ENCODE measurements at regions not wholly inside any gene's neighbourhood (a gene's known extent, or its start where the extent isn't known, plus 50 kb on each side); places are given as distances from the start of the nearest gene placed in this dataset.
"Not testable (repeated sequence)": the region's sequence is repeated elsewhere in the genome, so short reads cannot be mapped to it uniquely, and the experiment has no call there.

DNA sequence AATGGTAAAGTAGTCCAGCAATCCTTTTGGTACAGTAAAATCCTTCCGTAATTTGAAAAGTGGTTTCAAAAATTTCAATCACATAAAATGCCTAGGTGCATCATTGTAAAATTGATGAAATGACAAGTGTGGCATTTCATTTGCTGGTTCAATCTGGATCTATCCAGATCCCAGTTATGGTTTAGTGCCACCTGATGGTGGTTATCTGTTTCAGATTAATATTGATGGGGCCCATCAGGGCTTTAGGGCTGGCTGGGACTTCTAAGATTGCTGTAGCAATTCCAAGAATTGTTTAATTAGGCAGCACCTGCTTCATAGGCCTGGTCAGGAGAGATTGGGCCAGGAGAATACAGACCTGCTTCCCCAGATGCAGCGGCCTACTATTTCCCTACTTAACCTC, 55.5 kb upstream of the PIK3C3 start:
- ChIA-PET CTCF (no interaction called here), POLR2A (no interaction called here)

DNA sequence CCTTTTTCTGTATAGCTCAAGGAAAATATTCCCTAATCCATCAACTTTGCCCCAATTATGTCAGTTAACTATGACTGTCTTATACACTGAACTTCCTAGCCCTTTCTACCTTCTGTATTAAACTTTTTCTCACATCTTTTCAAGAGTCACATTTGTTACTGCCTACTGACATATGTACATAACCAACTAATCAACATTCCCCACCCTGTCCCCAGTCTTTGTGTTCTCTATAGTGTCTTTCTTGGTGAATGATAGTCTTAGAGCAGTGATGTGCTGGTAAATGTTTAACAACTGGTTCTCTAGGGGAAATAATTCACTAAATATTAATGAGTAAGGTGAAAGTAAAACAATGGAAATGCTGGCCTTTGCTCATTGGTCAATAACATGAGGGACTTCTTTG, 61.6 kb upstream of the PIK3C3 start:
- CTCF ChIA-PET: no interaction called here
- POLR2A ChIA-PET: no interaction called here

DNA sequence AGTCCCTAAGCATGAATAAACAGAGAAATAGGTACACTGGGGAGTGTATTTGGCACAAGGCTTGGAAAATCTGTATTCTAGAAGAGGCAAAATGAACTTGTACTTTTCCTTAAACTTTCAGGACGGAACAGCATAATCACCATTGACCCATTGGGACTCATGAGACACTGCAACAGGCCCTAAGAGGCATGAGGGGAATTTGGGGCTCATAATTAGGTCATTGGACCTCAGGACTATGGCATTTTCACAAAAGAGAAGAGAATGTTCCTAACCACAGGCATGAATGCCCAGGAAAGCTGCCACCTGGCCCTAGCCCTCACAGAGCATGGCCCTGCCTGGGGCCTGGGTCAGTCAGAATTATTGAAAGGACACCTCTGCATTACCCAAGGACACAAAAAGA, 67.9 kb upstream of the PIK3C3 start:
- CTCF ChIA-PET: no interaction called here

DNA sequence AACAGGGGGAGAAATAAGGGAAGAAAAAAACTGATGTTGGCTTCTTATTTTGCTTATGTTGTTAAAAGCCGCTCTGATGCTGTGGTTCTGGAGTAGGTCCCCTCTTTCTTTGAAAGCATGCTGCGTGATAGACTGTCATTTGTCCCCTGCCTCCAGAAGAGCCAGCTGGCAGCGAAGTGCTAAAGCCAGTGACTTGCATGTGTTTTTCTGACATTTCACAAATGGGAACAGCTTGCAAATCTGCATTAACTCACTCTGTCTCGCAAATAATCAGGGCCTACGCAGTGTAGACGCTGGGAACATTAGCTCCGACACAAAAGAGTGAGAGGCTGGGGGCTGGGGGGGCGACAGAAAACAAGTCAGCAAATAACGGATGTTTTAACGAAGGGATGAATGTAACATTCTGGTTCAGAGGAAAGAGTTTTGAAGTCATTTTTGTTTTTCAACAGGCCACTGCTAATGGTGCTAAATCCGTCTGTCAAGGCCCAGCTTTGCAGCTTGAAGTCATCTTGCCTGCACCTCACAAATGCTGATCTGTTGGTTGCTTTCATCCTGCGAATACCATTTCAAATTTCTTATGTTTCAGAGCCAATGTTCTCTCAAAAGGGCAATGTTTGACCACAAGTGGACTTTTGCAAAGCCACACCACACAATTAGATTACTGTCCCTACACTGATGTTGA, 68.8 kb upstream of the PIK3C3 start:
- POLR2A ChIA-PET: no interaction called here
- CTCF ChIA-PET: no interaction called here

More for the DNA sequence above, 67.9 kb upstream of the PIK3C3 start:
- POLR2A ChIA-PET: no interaction called here

DNA sequence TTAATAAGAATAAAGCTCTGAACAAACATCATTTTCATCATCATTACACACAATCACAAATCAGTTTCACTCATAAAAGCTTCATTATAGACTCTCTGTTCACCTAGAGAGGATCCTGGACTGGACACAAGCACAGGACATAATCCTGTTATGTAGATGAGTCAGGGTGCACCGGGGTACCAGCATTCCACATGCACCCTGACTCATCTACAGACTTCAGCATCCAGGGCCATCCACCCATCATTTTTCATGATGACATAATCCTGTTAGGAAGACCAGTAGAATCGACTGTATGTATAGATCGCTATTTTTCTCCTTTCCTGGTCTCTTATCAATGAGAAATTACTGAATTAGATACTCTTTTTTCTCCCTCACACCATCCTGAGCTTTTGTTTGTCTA, 73.7 kb upstream of the PIK3C3 start:
- ChIA-PET POLR2A (no interaction called here), CTCF (no interaction called here)

GRCh38 chr18:41879256-41879655, 75.8 kb upstream of the PIK3C3 start:
- ChIA-PET POLR2A (no interaction called here), CTCF (no interaction called here)

GRCh38 chr18:41875094-41875780, 79.8 kb upstream of the PIK3C3 start:
- ChIA-PET POLR2A (no interaction called here), CTCF (no interaction called here)

DNA sequence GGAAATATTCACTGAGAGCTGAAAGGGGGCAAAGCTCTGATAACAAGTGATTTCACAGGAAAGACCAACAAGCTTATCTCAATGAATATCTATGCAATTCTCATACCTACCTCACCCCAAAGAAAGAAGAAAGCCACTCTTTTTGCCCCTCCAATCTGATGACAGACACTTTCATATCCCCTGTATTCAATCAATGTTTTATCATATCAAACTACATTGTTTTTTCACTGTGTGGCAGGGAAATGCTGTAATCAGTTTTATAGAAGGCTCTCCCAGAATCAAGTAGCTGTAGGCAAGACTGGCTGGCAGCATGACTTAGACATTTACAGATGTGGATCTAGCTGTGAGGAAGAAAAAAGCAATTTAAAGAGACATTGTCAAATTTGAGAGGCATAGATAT, 81.3 kb upstream of the PIK3C3 start:
- POLR2A ChIA-PET: no interaction called here
- CTCF ChIA-PET: no interaction called here

DNA sequence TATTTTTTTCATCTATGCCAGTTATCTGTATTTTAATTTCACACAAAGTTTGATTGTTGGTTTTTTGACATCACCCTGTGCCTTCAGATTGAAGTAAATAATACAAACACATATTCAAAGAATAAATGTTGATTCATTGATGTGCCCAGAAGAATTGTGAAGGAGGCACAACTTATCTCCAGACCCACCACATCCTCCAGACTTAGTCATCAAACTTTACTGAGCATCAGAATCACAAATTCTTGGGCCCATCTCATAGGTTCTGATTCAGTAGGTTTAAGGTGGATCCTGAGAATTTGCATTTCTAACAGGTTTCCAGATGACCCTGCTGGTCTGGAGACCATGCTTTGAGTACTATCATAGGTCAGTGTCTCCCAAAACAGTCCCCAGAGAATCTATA, 82.8 kb upstream of the PIK3C3 start:
- ChIA-PET POLR2A (no interaction called here), CTCF (no interaction called here)

GRCh38 chr18:41871229-41872000, 83.6 kb upstream of the PIK3C3 start:
- ChIA-PET POLR2A (no interaction called here), CTCF (no interaction called here)

GRCh38 chr18:41870817-41871216, 84.2 kb upstream of the PIK3C3 start:
- ChIA-PET CTCF (no interaction called here), POLR2A (no interaction called here)

DNA sequence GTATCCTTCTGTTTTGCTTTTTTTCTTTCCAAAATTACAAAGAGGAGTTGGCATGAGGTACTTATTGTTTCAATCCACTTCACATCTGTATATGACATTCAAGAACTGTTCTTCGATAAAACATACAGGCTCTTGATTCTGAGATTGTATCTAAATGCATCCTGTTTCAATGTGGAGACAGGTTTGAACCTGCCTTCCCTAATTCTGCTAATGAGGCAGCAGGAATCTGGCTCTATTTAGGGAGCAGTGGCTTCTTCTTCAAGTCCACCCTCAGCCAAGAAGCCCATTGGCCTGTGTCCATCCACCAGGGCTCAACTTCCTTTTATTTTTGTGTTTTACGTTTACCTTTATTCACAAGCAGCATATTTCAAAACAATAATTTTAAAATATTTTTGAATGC, 84.8 kb upstream of the PIK3C3 start:
- ChIA-PET CTCF (no interaction called here), POLR2A (no interaction called here)

DNA sequence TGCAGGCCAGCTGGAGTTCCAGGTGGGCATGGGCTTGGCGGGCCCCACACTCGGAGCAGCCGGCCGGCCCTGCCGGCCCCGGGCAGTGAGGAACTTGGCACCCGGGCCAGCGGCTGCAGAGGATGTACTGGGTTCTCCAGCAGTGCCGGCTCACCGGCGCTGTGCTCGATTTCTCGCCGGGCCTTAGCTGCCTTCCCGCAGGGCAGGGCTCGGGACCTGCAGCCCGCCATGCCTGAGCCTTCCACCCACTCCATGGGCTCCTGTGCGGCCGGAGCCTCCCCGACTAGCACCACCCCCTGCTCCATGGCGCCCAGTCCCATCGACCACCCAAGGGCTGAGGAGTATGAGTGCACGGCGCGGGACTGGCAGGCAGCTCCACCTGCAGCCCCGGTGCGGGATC, 89.2 kb upstream of the PIK3C3 start:
- POLR2A ChIA-PET, CTCF ChIA-PET: not testable (repeated sequence)

GRCh38 chr18:41864216-41864615, 90.8 kb upstream of the PIK3C3 start:
- ChIA-PET POLR2A (no interaction called here), CTCF (no interaction called here)

- ChIA-PET CTCF (no interaction called here), POLR2A (no interaction called here)
Observed at GRCh38 chr18:41862921-41863320, 92.1 kb upstream of the PIK3C3 start.

DNA sequence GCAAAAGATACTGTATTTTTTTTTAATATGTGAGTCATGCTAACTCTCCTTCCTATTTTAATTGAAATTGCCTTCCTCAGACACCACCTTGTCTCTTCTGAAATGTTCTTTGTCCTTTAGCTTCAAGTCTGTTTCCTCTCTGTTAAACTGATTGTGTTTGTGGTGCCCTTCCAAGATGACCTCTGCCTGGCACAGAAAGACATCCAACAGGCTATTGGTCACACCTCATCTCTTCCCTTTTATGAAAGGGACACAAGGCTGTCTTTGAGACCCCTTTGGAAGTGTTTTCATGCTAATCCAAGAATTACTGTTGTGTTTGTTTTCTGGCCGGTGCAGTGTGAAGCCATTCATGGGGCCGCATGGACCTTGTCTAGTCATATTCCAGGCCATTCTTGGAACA, 94.0 kb upstream of the PIK3C3 start:
- ChIA-PET CTCF (no interaction called here), POLR2A (no interaction called here)

GRCh38 chr18:41858761-41859555, 96.1 kb upstream of the PIK3C3 start:
- ChIA-PET POLR2A (no interaction called here), CTCF (no interaction called here)

- ChIA-PET CTCF (no interaction called here), POLR2A (no interaction called here)
Observed at GRCh38 chr18:41853280-41853679, 101.8 kb upstream of the PIK3C3 start.

GRCh38 chr18:41850781-41851180, 104.3 kb upstream of the PIK3C3 start:
- ChIA-PET POLR2A (no interaction called here), CTCF (no interaction called here)

DNA sequence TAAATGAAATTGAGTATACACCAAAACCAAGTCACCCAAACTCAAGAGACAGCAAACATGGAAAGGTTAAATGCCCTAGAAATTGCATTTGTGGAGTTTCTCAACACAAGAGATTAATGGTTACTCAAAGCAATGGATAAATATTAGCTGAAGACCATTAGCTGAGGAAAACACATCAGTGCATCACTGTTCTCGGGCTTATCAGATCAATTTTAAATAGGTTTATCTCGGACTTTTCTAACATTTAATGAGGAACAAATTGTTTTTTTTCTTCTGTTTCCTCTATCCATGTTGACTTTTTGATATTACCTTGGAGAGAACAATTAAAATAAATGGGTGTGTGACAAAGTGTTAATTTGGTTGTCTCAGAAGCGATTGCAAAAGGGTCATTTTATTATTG, 105.4 kb upstream of the PIK3C3 start:
- ChIA-PET POLR2A (no interaction called here), CTCF (no interaction called here)

DNA sequence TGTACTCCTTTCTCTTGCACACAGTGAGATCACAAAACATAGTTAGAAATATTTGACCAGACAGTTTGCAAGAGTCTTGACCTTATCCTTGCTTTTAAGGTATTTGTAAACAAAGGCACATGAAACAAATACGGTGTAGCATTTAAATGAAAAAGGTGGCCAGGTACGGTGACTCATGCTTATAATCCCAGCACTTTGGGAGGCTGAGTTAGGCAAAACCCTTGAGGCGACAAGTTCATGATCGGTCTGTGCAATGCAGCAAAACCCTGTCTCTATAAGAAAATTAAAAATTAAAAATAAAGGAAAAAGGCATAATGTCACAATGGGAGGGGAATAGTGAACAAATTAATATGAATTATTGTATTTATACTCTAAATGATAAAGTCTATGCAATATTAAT, 109.5 kb upstream of the PIK3C3 start:
- ChIA-PET POLR2A (no interaction called here), CTCF (no interaction called here)

All from activated CD8-positive, alpha-beta memory T cell treated with anti-CD3 and anti-CD28 coated beads for 36 hours (primary cell).